Stomach (tissue), 8 donors: ENCODE measurements at regions not wholly inside any gene's neighbourhood (a gene's known extent, or its start where the extent isn't known, plus 50 kb on each side); places are given as distances from the start of the nearest gene placed in this dataset.

Experiments used
- DNase-seq, 2 donors: peaks; one replicate each; pipeline versions ENCODE4 v3.0.0 to v3.0.0-alpha.2; 2013 to 2019
- H3K27ac ChIP-seq, 5 donors: fragments of 200-600 bp in 4 of 5; sonication (generic) in 4 of 5; one replicate each; pipeline ENCODE4 v1.5.1; 2013 to 2019; ENCODE audit warnings: mild to moderate bottlenecking in 1 of 5, moderate library complexity in 1 of 5
- H3K27me3 ChIP-seq, 3 donors: fragments of 200-600 bp; sonication (generic); one replicate each; pipeline ENCODE4 v1.5.1; 2017 to 2019; ENCODE audit warnings: mixed run types in 1 of 3
- H3K36me3 ChIP-seq, 4 donors: fragments of 200-600 bp; sonication (generic); 1 replicate in 3 of 4; 2 replicates in 1 of 4; pipeline ENCODE4 v1.5.1; 2016 to 2019
- H3K4me1 ChIP-seq, 4 donors: fragments of 200-600 bp; sonication (generic); one replicate each; pipeline ENCODE4 v1.5.1; 2016 to 2019
- H3K4me3 ChIP-seq, 4 donors: fragments of 200-600 bp; sonication (generic) in 3 of 4; one replicate each; pipeline ENCODE4 v1.5.1; 2016 to 2019; ENCODE audit warnings: mild to moderate bottlenecking in 1 of 4
- H3K9me3 ChIP-seq, 4 donors: fragments of 200-600 bp; sonication (generic); one replicate each; pipeline ENCODE4 v1.5.1; 2016 to 2019
- EP300 ChIP-seq: sonication (generic); formaldehyde crosslinking; IDR thresholded peaks from one replicate; pipeline ENCODE4 v1.6.1; 2017; ENCODE audit warnings: antibody characterized with exemption
- POLR2A ChIP-seq, 4 donors: fragments of 450-650 bp; IDR thresholded peaks; one replicate each; pipeline ENCODE4 v1.6.1; 2016; ENCODE audit warnings: antibody characterized with exemption in 4 of 4, control low read depth in 2 of 4, mild to moderate bottlenecking in 1 of 4, moderate library complexity in 1 of 4
- POLR2AphosphoS5 ChIP-seq, 3 donors: sonication (generic); formaldehyde crosslinking; IDR thresholded peaks; one replicate each; pipeline ENCODE4 v1.6.1; 2016; ENCODE audit warnings: antibody characterized with exemption in 3 of 3
- WGBS, 5 donors: extraction: QIAGEN DNeasy Blood & Tissue Kit in 3 of 5; methylation state at CpG; one replicate each; pipeline versions ENCODE4 v1.1.5 to v1.1.7; 2013 to 2018; 5-methylcytosine and 5-hydroxymethylcytosine counted together
- intact Hi-C: fragments of 100-400 bp; cut with DNase I; formaldehyde crosslinking; loops from one replicate; pipeline ENCODE4 v1.15.1; 2023; ENCODE audit warnings: low total_unique reads
- TF ChIP-seq, protein P1 (sequence below), 7 experiments: fragments of 450-650 bp in 4 of 7; fragments of 200-600 bp in 3 of 7; sonication (generic) in 3 of 7; IDR thresholded peaks; one replicate each; pipeline ENCODE4 v1.5.1; 2016 to 2019; ENCODE audit warnings: antibody characterized with exemption in 7 of 7, control low read depth in 2 of 7, mild to moderate bottlenecking in 1 of 7
- donor health status: healthy with polysubstance abuse.
- donor health status: Bipolar disorder and iron deficiency.
- donor health status: healthy.

DNA sequence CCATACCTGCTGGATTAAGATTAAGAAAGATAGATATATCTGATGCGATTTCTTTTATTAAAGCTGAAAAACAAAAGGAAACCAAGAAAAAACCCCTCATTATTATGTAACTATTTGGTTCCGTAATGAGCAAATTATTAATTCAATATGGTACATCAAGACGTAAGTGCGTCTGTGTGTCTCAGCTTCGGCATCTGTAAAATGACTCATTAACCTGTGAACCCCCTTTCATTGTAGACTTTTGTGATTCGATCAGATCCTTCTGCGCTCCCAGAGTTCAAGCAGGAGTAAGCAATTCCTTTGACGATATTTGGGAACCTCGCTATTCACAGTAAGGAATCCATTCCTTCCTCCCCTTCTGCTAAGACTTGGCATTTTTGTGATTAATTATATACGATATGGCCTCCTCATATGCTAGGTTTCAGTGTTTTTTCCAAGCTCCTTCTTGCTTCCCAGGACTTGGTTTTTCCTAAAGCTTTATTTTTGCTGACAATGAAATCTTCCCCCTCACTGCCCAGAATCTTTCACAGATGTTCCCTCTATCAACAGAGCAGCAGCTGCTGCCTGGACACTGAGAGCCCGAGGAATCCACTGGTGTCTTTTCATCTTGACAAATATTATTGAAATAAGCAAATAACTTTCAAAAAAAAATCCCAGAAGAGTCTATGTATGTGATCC is 171.7 kb upstream of the CELF2 start:
- Histone ChIP-seq H3K4me1 (no peaks in the 10 kb centered on the region), H3K9me3 (no peaks in the 10 kb centered on the region), H3K27me3 (no peaks in the 10 kb centered on the region), H3K4me3 (no peak overlapping the region), H3K36me3 (no peaks in the 10 kb centered on the region), H3K27ac (no peak overlapping the region)
- WGBS, 5 donors, result 79 to 86% (median 81%) methylated on average over 11 of the region's 11 CpGs
- DNase-seq, result peak in 1 of 2 donors; percentile 29
- intact Hi-C loops, result no loop called here
- TF ChIP-seq, protein P1, sequence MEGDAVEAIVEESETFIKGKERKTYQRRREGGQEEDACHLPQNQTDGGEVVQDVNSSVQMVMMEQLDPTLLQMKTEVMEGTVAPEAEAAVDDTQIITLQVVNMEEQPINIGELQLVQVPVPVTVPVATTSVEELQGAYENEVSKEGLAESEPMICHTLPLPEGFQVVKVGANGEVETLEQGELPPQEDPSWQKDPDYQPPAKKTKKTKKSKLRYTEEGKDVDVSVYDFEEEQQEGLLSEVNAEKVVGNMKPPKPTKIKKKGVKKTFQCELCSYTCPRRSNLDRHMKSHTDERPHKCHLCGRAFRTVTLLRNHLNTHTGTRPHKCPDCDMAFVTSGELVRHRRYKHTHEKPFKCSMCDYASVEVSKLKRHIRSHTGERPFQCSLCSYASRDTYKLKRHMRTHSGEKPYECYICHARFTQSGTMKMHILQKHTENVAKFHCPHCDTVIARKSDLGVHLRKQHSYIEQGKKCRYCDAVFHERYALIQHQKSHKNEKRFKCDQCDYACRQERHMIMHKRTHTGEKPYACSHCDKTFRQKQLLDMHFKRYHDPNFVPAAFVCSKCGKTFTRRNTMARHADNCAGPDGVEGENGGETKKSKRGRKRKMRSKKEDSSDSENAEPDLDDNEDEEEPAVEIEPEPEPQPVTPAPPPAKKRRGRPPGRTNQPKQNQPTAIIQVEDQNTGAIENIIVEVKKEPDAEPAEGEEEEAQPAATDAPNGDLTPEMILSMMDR (IDR thresholded peaks at IDR 0.05), result no peak
- TF ChIP-seq POLR2AphosphoS5 (IDR thresholded peaks at IDR 0.05), result no peak
- TF ChIP-seq EP300, result no peak
- TF ChIP-seq POLR2A (IDR thresholded peaks at IDR 0.05), result no peak

DNA sequence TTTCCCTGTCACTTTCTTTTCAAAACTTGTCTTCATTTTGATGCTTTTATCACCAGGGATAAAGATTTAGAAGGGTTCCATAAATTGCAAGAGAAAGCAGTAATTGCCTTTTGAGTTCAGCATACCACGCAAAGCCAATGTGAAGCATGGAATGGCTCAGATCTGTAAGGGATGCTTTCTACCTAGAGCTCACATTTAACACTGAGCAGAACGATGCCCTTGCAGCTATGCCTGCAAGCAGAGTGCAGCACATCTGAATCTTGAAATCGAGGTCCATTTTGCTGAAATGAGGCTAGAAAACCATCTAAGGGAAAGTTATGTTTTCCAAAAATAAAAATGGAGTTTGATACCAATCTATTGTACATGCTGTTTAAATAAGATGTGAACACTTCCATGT is 171.2 kb upstream of the CELF2 start:
- no peaks in the 10 kb centered on the region for H3K9me3 ChIP-seq
- TF ChIP-seq EP300, result no peak
- no peak for TF ChIP-seq POLR2A (IDR thresholded peaks at IDR 0.05)
- TF ChIP-seq, protein P1 (IDR thresholded peaks at IDR 0.05), result no peak
- no peak for TF ChIP-seq POLR2AphosphoS5 (IDR thresholded peaks at IDR 0.05)
- H3K27ac ChIP-seq, result no peak overlapping the region
- no peaks in the 10 kb centered on the region for H3K36me3 ChIP-seq
- no peaks in the 10 kb centered on the region for H3K4me1 ChIP-seq
- intact Hi-C loops, result no loop called here
- no peak overlapping the region for H3K4me3 ChIP-seq
- WGBS, 5 donors, result 67 to 78% (median 74%) methylated on average over 3 of the region's 3 CpGs
- DNase-seq, result no peak
- no peaks in the 10 kb centered on the region for H3K27me3 ChIP-seq

DNA sequence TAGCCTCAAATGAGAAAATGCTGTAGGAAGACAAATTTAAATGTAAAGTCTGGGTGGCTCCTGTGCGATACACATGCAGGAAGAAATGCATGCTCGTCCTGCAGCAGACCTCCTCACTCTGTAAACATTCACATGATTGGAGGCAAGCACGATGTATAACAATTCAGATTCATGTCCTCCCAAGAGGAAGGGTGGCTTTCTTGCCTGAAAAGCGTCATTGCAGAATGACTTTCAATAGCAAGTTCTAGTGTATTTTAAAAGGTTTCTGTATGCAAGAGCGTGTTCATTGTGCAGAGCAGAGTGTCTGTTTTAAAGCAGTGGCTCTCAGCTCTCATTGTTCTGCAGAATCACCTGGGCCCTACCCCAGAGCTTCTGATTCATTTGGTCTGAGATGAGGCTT is 170.3 kb upstream of the CELF2 start:
- H3K4me1 ChIP-seq, result no peaks in the 10 kb centered on the region
- H3K27ac ChIP-seq, result no peak overlapping the region
- H3K4me3 ChIP-seq, result no peak overlapping the region
- intact Hi-C loops, result no loop called here
- no peaks in the 10 kb centered on the region for H3K9me3 ChIP-seq
- TF ChIP-seq POLR2AphosphoS5 (IDR thresholded peaks at IDR 0.05) (no peak), EP300 (no peak), POLR2A (IDR thresholded peaks at IDR 0.05) (no peak)
- TF ChIP-seq, protein P1 (IDR thresholded peaks at IDR 0.05), result no peak
- no peaks in the 10 kb centered on the region for H3K36me3 ChIP-seq
- DNase-seq, result no peak
- H3K27me3 ChIP-seq, result no peaks in the 10 kb centered on the region
- WGBS, 5 donors, result 45 to 64% (median 60%) methylated on average over 5 of the region's 5 CpGs

DNA sequence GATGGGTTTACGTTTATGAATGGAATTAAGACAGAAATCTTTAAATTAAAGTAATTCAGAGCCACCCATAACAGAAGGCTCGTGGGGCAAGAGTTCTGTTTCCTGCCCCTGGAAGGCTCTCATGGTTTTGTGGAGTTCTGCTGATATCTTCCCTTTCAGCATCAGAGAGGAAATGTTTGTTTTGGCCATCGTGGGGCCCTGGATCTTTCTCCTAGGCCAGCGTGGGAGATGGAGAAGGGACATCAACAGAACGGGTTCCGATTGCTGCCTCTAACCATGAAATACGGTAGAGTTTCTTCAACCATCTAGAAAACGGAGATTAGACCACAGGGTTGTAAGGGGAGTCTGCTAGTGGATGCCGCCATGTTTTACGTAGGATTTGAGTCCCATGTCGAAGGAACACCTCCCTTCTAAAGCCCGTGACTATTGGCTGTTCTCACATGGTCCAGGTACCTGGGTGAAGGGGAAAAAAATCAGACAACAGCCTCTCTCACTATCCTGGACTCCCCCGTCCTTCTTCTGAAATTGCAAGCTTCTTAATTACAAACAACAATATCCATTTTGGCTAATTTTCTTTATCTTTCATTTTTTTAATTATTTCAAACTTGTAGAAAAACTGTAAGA is 169.1 kb upstream of the CELF2 start:
- DNase-seq, result no peak
- Histone ChIP-seq H3K36me3 (no peaks in the 10 kb centered on the region), H3K4me3 (no peak overlapping the region), H3K27ac (no peak overlapping the region), H3K27me3 (no peaks in the 10 kb centered on the region), H3K9me3 (no peaks in the 10 kb centered on the region), H3K4me1 (no peaks in the 10 kb centered on the region)
- 81 to 88% (median 84%) methylated on average over 13 of the region's 13 CpGs for whole genome bisulfite sequencing, 5 donors
- TF ChIP-seq POLR2AphosphoS5 (IDR thresholded peaks at IDR 0.05) (no peak), POLR2A (IDR thresholded peaks at IDR 0.05) (no peak), EP300 (no peak)
- TF ChIP-seq, protein P1 (IDR thresholded peaks at IDR 0.05), result no peak
- intact Hi-C loops, result no loop called here
